Adrenal gland (tissue), 9 donors: ENCODE measurements at regions not wholly inside any gene's neighbourhood (a gene's known extent, or its start where the extent isn't known, plus 50 kb on each side); places are given as distances from the start of the nearest gene placed in this dataset.

ENCODE experiments used
- DNase-seq, 7 donors: peaks; one replicate each; pipeline ENCODE4 v3.0.0-alpha.2; 2019 to 2020
- H3K27ac ChIP-seq, 5 donors: fragments of 200-600 bp; sonication (generic) in 4 of 5; 1 replicate in 3 of 5; 2 replicates in 2 of 5; pipeline versions ENCODE4 v1.5.1 to v1.8.0; 2016 to 2020; ENCODE audit warnings: mild to moderate bottlenecking in 1 of 5
- H3K27me3 ChIP-seq: fragments of 200-600 bp; 2 replicates; pipeline ENCODE4 v1.8.0; 2021
- H3K36me3 ChIP-seq, 2 donors: fragments of 200-600 bp; replicated peaks in 1 of 2; 1 replicate in 1 of 2; 2 replicates in 1 of 2; pipeline versions ENCODE4 v1.5.1 to v1.8.0; 2018 to 2022
- H3K4me1 ChIP-seq, 2 donors: fragments of 200-600 bp; replicated peaks in 1 of 2; 1 replicate in 1 of 2; 2 replicates in 1 of 2; pipeline versions ENCODE4 v1.5.1 to v1.8.0; 2018 to 2021
- H3K4me3 ChIP-seq, 4 donors: fragments of 200-600 bp; sonication (generic) in 3 of 4; one replicate each; pipeline ENCODE4 v1.5.1; 2016 to 2018
- H3K9me3 ChIP-seq, 3 donors: fragments of 200-600 bp; sonication (generic) in 1 of 3; replicated peaks in 1 of 3; 1 replicate in 2 of 3; 2 replicates in 1 of 3; pipeline versions ENCODE4 v1.5.1 to v1.8.0; 2016 to 2021
- CTCF ChIP-seq, 6 experiments: fragments of 450-650 bp in 4 of 6; fragments of 200-600 bp in 2 of 6; sonication (generic) in 1 of 6; IDR thresholded peaks; 1 replicate in 5 of 6; 2 replicates in 1 of 6; pipeline versions ENCODE4 v1.5.1 to v1.8.0; 2016 to 2021; ENCODE audit warnings: antibody characterized with exemption in 6 of 6, mild to moderate bottlenecking in 2 of 6, moderate library complexity in 1 of 6
- POLR2A ChIP-seq, 2 donors: fragments of 450-650 bp; IDR thresholded peaks; one replicate each; pipeline ENCODE4 v1.6.1; 2017; ENCODE audit warnings: antibody characterized with exemption in 2 of 2, mild to moderate bottlenecking in 2 of 2, moderate library complexity in 1 of 2
- WGBS, 4 donors: extraction: QIAGEN DNeasy Blood & Tissue Kit in 2 of 4; methylation state at CpG; one replicate each; pipeline versions ENCODE4 v1.1.5 to v1.1.7; 2013 to 2017; 5-methylcytosine and 5-hydroxymethylcytosine counted together
- intact Hi-C, 2 donors: fragments of 100-400 bp; cut with DNase I; formaldehyde crosslinking; loops; one replicate each; pipeline versions ENCODE4 v1.14.1 to v1.15.0; 2022 to 2023
- donor health status: healthy with polysubstance abuse.
- donor health status: Bipolar disorder and iron deficiency.
- donor health status: DM: yes; HTN: yes; CAD: no.
- donor health status: DM: no; HTN: no; CAD: no.
- donor health status: DM: no; HTN: no; CAD: no.

GRCh38 chr16:63702981-63703590, 1418.8 kb downstream of the CDH11 start:
- Histone ChIP-seq H3K4me1 (no peaks in the 10 kb centered on the region), H3K36me3 (no peaks in the 10 kb centered on the region), H3K4me3 (no peak overlapping the region), H3K9me3 (no peaks in the 10 kb centered on the region), H3K27ac (no peak overlapping the region), H3K27me3 (no peaks in the 10 kb centered on the region)
- TF ChIP-seq CTCF (IDR thresholded peaks at IDR 0.05) = no peak
- no peak for TF ChIP-seq POLR2A (IDR thresholded peaks at IDR 0.05)
- DNase-seq = no peak
- intact Hi-C loops = no loop called here
- 61 to 74% (median 65%) methylated on average over 5 to 11 of the region's 11 CpGs for WGBS, 4 donors

GRCh38 chr16:63697736-63698135, 1424.1 kb downstream of the CDH11 start:
- Histone ChIP-seq H3K4me3 (no peak overlapping the region), H3K36me3 (no peaks in the 10 kb centered on the region), H3K4me1 (no peaks in the 10 kb centered on the region), H3K27me3 (no peaks in the 10 kb centered on the region), H3K27ac (no peak overlapping the region), H3K9me3 (no peaks in the 10 kb centered on the region)
- no peak for DNase-seq
- intact Hi-C loops = no loop called here
- TF ChIP-seq CTCF (IDR thresholded peaks at IDR 0.05) (no peak), POLR2A (IDR thresholded peaks at IDR 0.05) (no peak)
- 22 to 44% (median 27%) methylated on average over 1 of the region's 1 CpG for WGBS, 4 donors

GRCh38 chr16:63695347-63695746, 1426.5 kb downstream of the CDH11 start:
- H3K36me3 ChIP-seq = no peaks in the 10 kb centered on the region
- TF ChIP-seq POLR2A (IDR thresholded peaks at IDR 0.05) (no peak), CTCF (IDR thresholded peaks at IDR 0.05) (no peak)
- intact Hi-C loops = no loop called here
- DNase-seq = no peak
- no peaks in the 10 kb centered on the region for H3K4me1 ChIP-seq
- H3K4me3 ChIP-seq = no peak overlapping the region
- no peaks in the 10 kb centered on the region for H3K9me3 ChIP-seq
- H3K27me3 ChIP-seq = no peaks in the 10 kb centered on the region
- 56 to 65% (median 61%) methylated on average over 1 of the region's 1 CpG for WGBS, 4 donors
- H3K27ac ChIP-seq = no peak overlapping the region

- DNase-seq = no peak
- Histone ChIP-seq H3K27me3 (no peaks in the 10 kb centered on the region), H3K4me3 (no peak overlapping the region), H3K9me3 (no peaks in the 10 kb centered on the region), H3K27ac (no peak overlapping the region), H3K36me3 (no peaks in the 10 kb centered on the region), H3K4me1 (no peaks in the 10 kb centered on the region)
- intact Hi-C loops = no loop called here
- WGBS, 4 donors = 74 to 86% (median 79%) methylated on average over 7 of the region's 7 CpGs
- no peak for TF ChIP-seq POLR2A (IDR thresholded peaks at IDR 0.05)
- no peak for TF ChIP-seq CTCF (IDR thresholded peaks at IDR 0.05)
Measured at GRCh38 chr16:63690961-63691360, 1430.9 kb downstream of the CDH11 start.
